KMS-11 (cell line): ENCODE measurements at regions not wholly inside any gene's neighbourhood (a gene's known extent, or its start where the extent isn't known, plus 50 kb on each side); places are given as distances from the start of the nearest gene placed in this dataset.

Source experiments
- H2AFZ ChIP-seq: fragments of 200-600 bp; sonication (generic); 2 replicates; pipeline ENCODE4 v1.6.1; 2016; ENCODE audit warnings: antibody characterized with exemption, mixed run types, low read depth
- H3K27ac ChIP-seq: fragments of 200-600 bp; sonication (generic); 2 replicates; pipeline ENCODE4 v1.6.1; 2016; ENCODE audit warnings: mild to moderate bottlenecking, mixed run types
- H3K27me3 ChIP-seq: fragments of 200-600 bp; sonication (generic); 2 replicates; pipeline ENCODE4 v1.6.1; 2017; ENCODE audit warnings: mild to moderate bottlenecking, low read depth, mixed run types, moderate library complexity; ENCODE audit not compliant: insufficient read depth
- H3K36me3 ChIP-seq: fragments of 200-600 bp; sonication (generic); 2 replicates; pipeline ENCODE4 v1.6.1; 2017; ENCODE audit warnings: mild to moderate bottlenecking, mixed run types; ENCODE audit not compliant: insufficient read depth
- H3K4me1 ChIP-seq: fragments of 200-600 bp; sonication (generic); 2 replicates; pipeline ENCODE4 v1.6.1; 2016; ENCODE audit warnings: mild to moderate bottlenecking, low read depth, mixed run types; ENCODE audit not compliant: poor library complexity, severe bottlenecking
- H3K4me2 ChIP-seq: fragments of 200-600 bp; sonication (generic); 2 replicates; pipeline ENCODE4 v1.7.0; 2016; ENCODE audit warnings: mild to moderate bottlenecking, mixed run types
- H3K4me3 ChIP-seq: fragments of 200-600 bp; sonication (generic); IDR thresholded peaks from 2 replicates; pipeline ENCODE4 v1.6.1; 2017; ENCODE audit warnings: low read depth, low read length, mixed read lengths; ENCODE audit not compliant: insufficient read depth
- H3K79me2 ChIP-seq: fragments of 200-600 bp; sonication (generic); 2 replicates; pipeline ENCODE4 v1.6.1; 2016; ENCODE audit warnings: low read depth, mixed run types; ENCODE audit not compliant: insufficient read depth
- H3K9ac ChIP-seq: fragments of 200-600 bp; sonication (generic); 2 replicates; pipeline ENCODE4 v1.6.1; 2016; ENCODE audit warnings: mild to moderate bottlenecking, mixed run types
- H4K20me1 ChIP-seq: fragments of 200-600 bp; sonication (generic); 2 replicates; pipeline ENCODE4 v1.6.1; 2016; ENCODE audit warnings: mild to moderate bottlenecking, mixed run types; ENCODE audit not compliant: insufficient read depth
- TF ChIP-seq, protein P1 (sequence below): fragments of 200-600 bp; sonication (generic); conservative IDR thresholded peaks from 2 replicates; pipeline ENCODE4 v1.6.1; 2017; ENCODE audit warnings: low read depth, mild to moderate bottlenecking, antibody characterized with exemption, low read length, moderate library complexity, mixed read lengths

- no peaks in the 10 kb centered on the region for H3K79me2 ChIP-seq
- H2AFZ ChIP-seq, result no peak overlapping the region
- no peak overlapping the region for H3K27ac ChIP-seq
- no peak overlapping the region for H3K4me2 ChIP-seq
- no peaks in the 10 kb centered on the region for H4K20me1 ChIP-seq
- no peaks in the 10 kb centered on the region for H3K36me3 ChIP-seq
- TF ChIP-seq, protein P1, sequence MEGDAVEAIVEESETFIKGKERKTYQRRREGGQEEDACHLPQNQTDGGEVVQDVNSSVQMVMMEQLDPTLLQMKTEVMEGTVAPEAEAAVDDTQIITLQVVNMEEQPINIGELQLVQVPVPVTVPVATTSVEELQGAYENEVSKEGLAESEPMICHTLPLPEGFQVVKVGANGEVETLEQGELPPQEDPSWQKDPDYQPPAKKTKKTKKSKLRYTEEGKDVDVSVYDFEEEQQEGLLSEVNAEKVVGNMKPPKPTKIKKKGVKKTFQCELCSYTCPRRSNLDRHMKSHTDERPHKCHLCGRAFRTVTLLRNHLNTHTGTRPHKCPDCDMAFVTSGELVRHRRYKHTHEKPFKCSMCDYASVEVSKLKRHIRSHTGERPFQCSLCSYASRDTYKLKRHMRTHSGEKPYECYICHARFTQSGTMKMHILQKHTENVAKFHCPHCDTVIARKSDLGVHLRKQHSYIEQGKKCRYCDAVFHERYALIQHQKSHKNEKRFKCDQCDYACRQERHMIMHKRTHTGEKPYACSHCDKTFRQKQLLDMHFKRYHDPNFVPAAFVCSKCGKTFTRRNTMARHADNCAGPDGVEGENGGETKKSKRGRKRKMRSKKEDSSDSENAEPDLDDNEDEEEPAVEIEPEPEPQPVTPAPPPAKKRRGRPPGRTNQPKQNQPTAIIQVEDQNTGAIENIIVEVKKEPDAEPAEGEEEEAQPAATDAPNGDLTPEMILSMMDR, result no peak
- H3K27me3 ChIP-seq, result peaks cover 5% of the 10 kb centered on the region; the same call in 1 of the 2 replicates
- no peak overlapping the region for H3K4me3 ChIP-seq
- no peak overlapping the region for H3K9ac ChIP-seq
- no peaks in the 10 kb centered on the region for H3K4me1 ChIP-seq
These were observed 296.9 kb downstream of the BRD1 start for GRCh38 chr22:49530671-49531367.

GRCh38 chr22:49528420-49528720, 299.3 kb downstream of the BRD1 start:
- TF ChIP-seq, protein P1, result no peak
- Histone ChIP-seq H3K36me3 (no peaks in the 10 kb centered on the region), H3K9ac (no peak overlapping the region), H2AFZ (no peak overlapping the region), H4K20me1 (no peaks in the 10 kb centered on the region), H3K79me2 (no peaks in the 10 kb centered on the region), H3K4me2 (no peak overlapping the region), H3K4me3 (no peak overlapping the region), H3K27me3 (peaks cover 3% of the 10 kb centered on the region; the same call in 1 of the 2 replicates), H3K27ac (no peak overlapping the region), H3K4me1 (no peaks in the 10 kb centered on the region)

- H3K4me2 ChIP-seq, result no peak overlapping the region
- no peaks in the 10 kb centered on the region for H3K36me3 ChIP-seq
- no peaks in the 10 kb centered on the region for H3K79me2 ChIP-seq
- H2AFZ ChIP-seq, result no peak overlapping the region
- no peak overlapping the region for H3K9ac ChIP-seq
- no peaks in the 10 kb centered on the region for H4K20me1 ChIP-seq
- peaks cover 2% of the 10 kb centered on the region; the same call in 1 of the 2 replicates for H3K27me3 ChIP-seq
- no peaks in the 10 kb centered on the region for H3K4me1 ChIP-seq
- no peak overlapping the region for H3K27ac ChIP-seq
- no peak overlapping the region for H3K4me3 ChIP-seq
- TF ChIP-seq, protein P1, result no peak
These were observed 299.9 kb downstream of the BRD1 start for GRCh38 chr22:49527611-49528419.

DNA sequence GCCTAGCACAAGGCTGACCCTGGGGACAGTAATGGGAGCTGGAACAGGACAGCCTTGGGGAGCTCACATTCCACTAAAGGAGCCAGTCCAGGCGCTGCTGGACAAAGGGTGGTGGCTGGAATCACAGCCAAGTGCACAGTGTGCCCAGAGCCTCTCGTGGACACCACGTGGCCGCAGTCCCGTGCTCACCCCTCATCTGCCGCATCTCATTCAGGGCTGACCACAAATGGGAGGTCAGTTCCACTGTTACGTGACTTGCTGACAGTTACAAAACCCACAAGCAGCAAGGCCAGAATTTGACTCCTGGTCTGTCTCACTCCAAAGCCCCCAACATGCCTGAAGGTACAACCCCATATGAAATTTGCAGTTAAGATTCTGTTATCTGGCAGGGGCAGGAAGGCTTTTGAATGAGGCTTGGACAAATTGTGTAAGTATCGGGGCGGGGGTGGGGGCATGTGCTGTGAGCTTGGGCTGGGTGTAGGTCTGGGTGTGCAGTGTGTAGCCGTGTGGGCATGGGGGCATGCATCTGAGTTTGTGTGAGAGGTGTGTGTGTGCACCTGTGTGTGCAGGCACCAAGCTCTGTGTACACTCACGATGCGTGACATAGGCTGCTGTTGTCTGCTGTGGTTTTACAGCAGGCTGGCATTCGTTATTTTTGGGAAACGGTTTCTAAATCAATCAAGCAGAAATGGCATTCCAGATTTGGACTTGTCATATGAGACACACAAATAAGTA, 301.7 kb downstream of the BRD1 start:
- no peak overlapping the region for H3K27ac ChIP-seq
- no peaks in the 10 kb centered on the region for H3K79me2 ChIP-seq
- H3K4me2 ChIP-seq, result no peak overlapping the region
- H3K4me3 ChIP-seq, result no peak overlapping the region
- H3K9ac ChIP-seq, result no peak overlapping the region
- no peak overlapping the region for H2AFZ ChIP-seq
- no peaks in the 10 kb centered on the region for H3K4me1 ChIP-seq
- no peaks in the 10 kb centered on the region for H3K36me3 ChIP-seq
- H3K27me3 ChIP-seq, result no peaks in the 10 kb centered on the region
- H4K20me1 ChIP-seq, result no peaks in the 10 kb centered on the region
- TF ChIP-seq, protein P1, result no peak
